Hepatocyte (in vitro differentiated cells): ENCODE measurements at regions not wholly inside any gene's neighbourhood (a gene's known extent, or its start where the extent isn't known, plus 50 kb on each side); places are given as distances from the start of the nearest gene placed in this dataset.

Experiments
- EZH2 ChIP-seq: fragments of 200-600 bp; sonication (generic); IDR thresholded peaks from 2 replicates; pipeline ENCODE4 v1.6.1; 2016; ENCODE audit warnings: antibody characterized with exemption, mild to moderate bottlenecking, borderline replicate concordance
- TF ChIP-seq, protein P1 (sequence below): fragments of 200-600 bp; sonication (generic); IDR thresholded peaks from 2 replicates; pipeline ENCODE4 v1.5.1; 2016; ENCODE audit warnings: antibody characterized with exemption, mild to moderate bottlenecking; ENCODE audit not compliant: poor library complexity

DNA sequence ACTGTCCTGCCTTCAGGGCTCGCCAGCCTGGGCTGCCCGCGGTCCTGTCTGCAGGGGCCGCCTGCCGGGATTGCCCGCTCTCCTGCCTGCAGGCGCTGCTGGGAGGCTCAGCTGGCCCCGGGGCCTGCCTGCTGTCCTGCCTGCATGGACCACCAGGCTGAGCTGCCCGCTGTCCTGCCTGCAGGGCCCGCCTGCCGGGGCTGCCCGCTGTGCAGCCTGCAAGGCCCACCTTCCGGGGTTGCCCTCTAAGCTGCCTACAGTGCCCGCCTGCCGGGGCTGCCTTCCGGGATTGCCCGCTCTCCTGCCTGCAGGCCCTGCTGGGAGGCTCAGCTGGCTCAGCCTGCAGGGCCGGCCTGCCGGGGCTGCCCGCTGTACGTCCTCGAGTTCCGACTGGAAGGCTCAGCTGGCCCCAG, 164.4 kb downstream of the GLRX3 start:
- TF ChIP-seq EZH2 = no peak
- TF ChIP-seq, protein P1, sequence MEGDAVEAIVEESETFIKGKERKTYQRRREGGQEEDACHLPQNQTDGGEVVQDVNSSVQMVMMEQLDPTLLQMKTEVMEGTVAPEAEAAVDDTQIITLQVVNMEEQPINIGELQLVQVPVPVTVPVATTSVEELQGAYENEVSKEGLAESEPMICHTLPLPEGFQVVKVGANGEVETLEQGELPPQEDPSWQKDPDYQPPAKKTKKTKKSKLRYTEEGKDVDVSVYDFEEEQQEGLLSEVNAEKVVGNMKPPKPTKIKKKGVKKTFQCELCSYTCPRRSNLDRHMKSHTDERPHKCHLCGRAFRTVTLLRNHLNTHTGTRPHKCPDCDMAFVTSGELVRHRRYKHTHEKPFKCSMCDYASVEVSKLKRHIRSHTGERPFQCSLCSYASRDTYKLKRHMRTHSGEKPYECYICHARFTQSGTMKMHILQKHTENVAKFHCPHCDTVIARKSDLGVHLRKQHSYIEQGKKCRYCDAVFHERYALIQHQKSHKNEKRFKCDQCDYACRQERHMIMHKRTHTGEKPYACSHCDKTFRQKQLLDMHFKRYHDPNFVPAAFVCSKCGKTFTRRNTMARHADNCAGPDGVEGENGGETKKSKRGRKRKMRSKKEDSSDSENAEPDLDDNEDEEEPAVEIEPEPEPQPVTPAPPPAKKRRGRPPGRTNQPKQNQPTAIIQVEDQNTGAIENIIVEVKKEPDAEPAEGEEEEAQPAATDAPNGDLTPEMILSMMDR = no peak
